ENCODE measurements at regions not wholly inside any gene's neighbourhood (a gene's known extent, or its start where the extent isn't known, plus 50 kb on each side); places are given as distances from the start of the nearest gene placed in this dataset.

GRCh38 chr18:76228716-76229115 lies 266.3 kb downstream of the ZNF516 start:
- Histone ChIP-seq H3K27ac (ENCODE audit: low read length) (no peak overlapping the region), H2AFZ (ENCODE audit: low read length) (no peak overlapping the region), H3K36me3 (replicated peaks; ENCODE audit: insufficient read depth, low read length) (no peaks in the 10 kb centered on the region), H4K20me1 (ENCODE audit: insufficient read depth, low read length) (no peaks in the 10 kb centered on the region), H3K79me2 (ENCODE audit: low read length) (no peaks in the 10 kb centered on the region), H3K9me2 (replicated peaks; ENCODE audit: insufficient read depth, low read length) (no peaks in the 10 kb centered on the region), H3K4me1 (ENCODE audit: low read length) (no peaks in the 10 kb centered on the region), H3K9ac (ENCODE audit: low read length) (no peak overlapping the region), H3K9me3 (replicated peaks; ENCODE audit: insufficient read depth, low read length) (no peaks in the 10 kb centered on the region), H3K4me2 (ENCODE audit: low read depth, low read length) (no peak overlapping the region), H3K27me3 (replicated peaks; ENCODE audit: insufficient read depth, low read length) (no peaks in the 10 kb centered on the region), H3F3A (ENCODE audit: insufficient read depth, low read length) (no peaks in the 10 kb centered on the region), H3K4me3 (ENCODE audit: low read length) (no peak overlapping the region)
- TF ChIP-seq EZH2phosphoT487 (IDR thresholded peaks at IDR 0.05; ENCODE audit: low read length) (no peak), CTCF (IDR thresholded peaks at IDR 0.05; ENCODE audit: low read length) (no peak), EZH2 (optimal IDR thresholded peaks at IDR 0.05; ENCODE audit: low read depth, low read length) (no peak)
- DNase-seq, result no peak

GRCh38 chr18:76227759-76228158 lies 267.3 kb downstream of the ZNF516 start:
- no peaks in the 10 kb centered on the region for H3F3A ChIP-seq (ENCODE audit: insufficient read depth, low read length)
- H3K36me3 ChIP-seq (replicated peaks; ENCODE audit: insufficient read depth, low read length), result no peaks in the 10 kb centered on the region
- H3K4me1 ChIP-seq (ENCODE audit: low read length), result no peaks in the 10 kb centered on the region
- no peak for DNase-seq
- no peaks in the 10 kb centered on the region for H3K27me3 ChIP-seq (replicated peaks; ENCODE audit: insufficient read depth, low read length)
- H3K4me3 ChIP-seq (ENCODE audit: low read length), result no peak overlapping the region
- H3K9me2 ChIP-seq (replicated peaks; ENCODE audit: insufficient read depth, low read length), result no peaks in the 10 kb centered on the region
- no peak overlapping the region for H3K9ac ChIP-seq (ENCODE audit: low read length)
- H3K9me3 ChIP-seq (replicated peaks; ENCODE audit: insufficient read depth, low read length), result no peaks in the 10 kb centered on the region
- no peaks in the 10 kb centered on the region for H4K20me1 ChIP-seq (ENCODE audit: insufficient read depth, low read length)
- H3K27ac ChIP-seq (ENCODE audit: low read length), result no peak overlapping the region
- no peak for TF ChIP-seq EZH2phosphoT487 (IDR thresholded peaks at IDR 0.05; ENCODE audit: low read length)
- no peak for TF ChIP-seq EZH2 (optimal IDR thresholded peaks at IDR 0.05; ENCODE audit: low read depth, low read length)
- no peak for TF ChIP-seq CTCF (IDR thresholded peaks at IDR 0.05; ENCODE audit: low read length)
- no peaks in the 10 kb centered on the region for H3K79me2 ChIP-seq (ENCODE audit: low read length)
- H2AFZ ChIP-seq (ENCODE audit: low read length), result no peak overlapping the region
- no peak overlapping the region for H3K4me2 ChIP-seq (ENCODE audit: low read depth, low read length)

GRCh38 chr18:76223403-76223802 lies 271.6 kb downstream of the ZNF516 start:
- DNase-seq, result no peak
- H3K36me3 ChIP-seq (replicated peaks; ENCODE audit: insufficient read depth, low read length), result no peaks in the 10 kb centered on the region
- H4K20me1 ChIP-seq (ENCODE audit: insufficient read depth, low read length), result no peaks in the 10 kb centered on the region
- no peaks in the 10 kb centered on the region for H3K9me2 ChIP-seq (replicated peaks; ENCODE audit: insufficient read depth, low read length)
- H3K27me3 ChIP-seq (replicated peaks; ENCODE audit: insufficient read depth, low read length), result no peaks in the 10 kb centered on the region
- no peak overlapping the region for H3K4me2 ChIP-seq (ENCODE audit: low read depth, low read length)
- H3K4me1 ChIP-seq (ENCODE audit: low read length), result no peaks in the 10 kb centered on the region
- H3K9me3 ChIP-seq (replicated peaks; ENCODE audit: insufficient read depth, low read length), result no peaks in the 10 kb centered on the region
- H3K79me2 ChIP-seq (ENCODE audit: low read length), result no peaks in the 10 kb centered on the region
- no peak overlapping the region for H3K9ac ChIP-seq (ENCODE audit: low read length)
- TF ChIP-seq EZH2phosphoT487 (IDR thresholded peaks at IDR 0.05; ENCODE audit: low read length) (no peak), CTCF (IDR thresholded peaks at IDR 0.05; ENCODE audit: low read length) (no peak), EZH2 (optimal IDR thresholded peaks at IDR 0.05; ENCODE audit: low read depth, low read length) (no peak)
- no peak overlapping the region for H2AFZ ChIP-seq (ENCODE audit: low read length)
- H3K4me3 ChIP-seq (ENCODE audit: low read length), result no peak overlapping the region
- H3K27ac ChIP-seq (ENCODE audit: low read length), result no peak overlapping the region
- H3F3A ChIP-seq (ENCODE audit: insufficient read depth, low read length), result no peaks in the 10 kb centered on the region
